K562 (cell line): ENCODE measurements at regions not wholly inside any gene's neighbourhood (a gene's known extent, or its start where the extent isn't known, plus 50 kb on each side); places are given as distances from the start of the nearest gene placed in this dataset.
A peak's percentile ranks its signal among the peaks of the same experiment; 100 is the strongest.

ENCODE experiments used
- ATAC-seq: fragments of 200-7000 bp; cut with Tn5 transposase; 3 replicates; pipeline ENCODE4 v1.9.1; 2020; ENCODE audit warnings: moderate library complexity
- BruUV-seq: library from RNA; stranded (reverse); fragments of 400-500 nt; replicated peaks from 2 replicates; lab custom pipeline; 2021; lab: Mats Ljungman, UMichigan
- CTCF ChIA-PET: fragments of 300-600 bp; formaldehyde crosslinking; extraction: SDS; loops from one replicate; lab custom pipeline; 2021; ENCODE audit warnings: low intra/inter-chr PET ratio; lab: Yijun Ruan, JAX
- POLR2A ChIA-PET: fragments of 300-600, 350-650 bp; sonication (Branson Sonifier 250); formaldehyde crosslinking; extraction: SDS; loops from one replicate; lab custom pipeline; 2021; ENCODE audit warnings: antibody characterized with exemption, inconsistent platforms; lab: Yijun Ruan, JAX
- DNase-seq, 4 experiments: peaks; one replicate each; pipeline versions ENCODE4 v3.0.0 to v3.0.0-alpha.2; 2011 to 2018; ENCODE audit warnings: low spot score in 3 of 4, mixed read lengths in 3 of 4; ENCODE audit errors: extremely low read depth in 1 of 4
- FAIRE-seq: peaks from 2 replicates; lab custom pipeline; 2011; peaks lifted over from hg19 to GRCh38; lab: Jason Lieb, UNC
- H2AFZ ChIP-seq: 2 replicates; pipeline ENCODE4 v1.6.0; 2011; ENCODE audit warnings: low read depth, low read length, control low read depth, inconsistent platforms
- H3K27ac ChIP-seq: fragments of 200-600 bp; 3 replicates; pipeline ENCODE4 v1.8.0; 2011; ENCODE audit warnings: low read depth, mild to moderate bottlenecking, control low read depth, inconsistent platforms, low read length, moderate library complexity, mixed read lengths; ENCODE audit errors: extremely low read depth
- H3K27me3 ChIP-seq, 2 experiments: fragments of 300-600 bp in 1 of 2; 2 replicates in 1 of 2; 3 replicates in 1 of 2; pipeline versions ENCODE4 v1.6.0 to v1.8.0; 2011; ENCODE audit warnings: inconsistent platforms in 2 of 2, low read length in 2 of 2, mild to moderate bottlenecking in 1 of 2, mixed read lengths in 1 of 2, moderate library complexity in 1 of 2; ENCODE audit not compliant: control insufficient read depth in 2 of 2, insufficient read depth in 2 of 2
- H3K36me3 ChIP-seq: fragments of 300-600 bp; 3 replicates; pipeline ENCODE4 v1.8.0; 2011; ENCODE audit warnings: mild to moderate bottlenecking, low read length, inconsistent platforms; ENCODE audit not compliant: control insufficient read depth, insufficient read depth
- H3K4me1 ChIP-seq, 2 experiments: fragments of 200-600 bp in 1 of 2; replicated peaks in 1 of 2; 2 replicates in 1 of 2; 3 replicates in 1 of 2; pipeline versions ENCODE4 v1.5.1 to v1.8.0; 2011; ENCODE audit warnings: inconsistent platforms in 2 of 2, low read length in 2 of 2, mild to moderate bottlenecking in 1 of 2, mixed read lengths in 1 of 2, moderate library complexity in 1 of 2; ENCODE audit not compliant: control insufficient read depth in 2 of 2, insufficient read depth in 2 of 2
- H3K4me2 ChIP-seq: 2 replicates; pipeline ENCODE4 v1.6.1; 2011; ENCODE audit warnings: low read length, control low read depth, inconsistent platforms, mixed read lengths; ENCODE audit not compliant: insufficient read depth
- H3K4me3 ChIP-seq: fragments of 200-600 bp; sonication (generic), shearing (Covaris generic); 2 replicates; pipeline ENCODE4 v1.5.1; 2016; ENCODE audit warnings: control low read depth, inconsistent platforms
- H3K79me2 ChIP-seq: fragments of 200-600 bp; 3 replicates; pipeline ENCODE4 v1.8.0; 2011; ENCODE audit warnings: low read length, inconsistent platforms; ENCODE audit not compliant: control insufficient read depth, insufficient read depth
- H3K9ac ChIP-seq, 2 experiments: 2 replicates each; pipeline versions ENCODE4 v1.6.0 to v1.6.1; 2011; ENCODE audit warnings: low read depth in 2 of 2, low read length in 2 of 2, control low read depth in 1 of 2, inconsistent platforms in 1 of 2, mild to moderate bottlenecking in 1 of 2, mixed read lengths in 1 of 2; ENCODE audit not compliant: insufficient read depth in 1 of 2
- H3K9me1 ChIP-seq: one replicate; pipeline ENCODE4 v1.6.0; 2011; ENCODE audit warnings: inconsistent platforms, mild to moderate bottlenecking, low read length, moderate library complexity; ENCODE audit not compliant: control insufficient read depth, insufficient read depth
- H3K9me3 ChIP-seq: replicated peaks from 2 replicates; pipeline ENCODE4 v1.5.1; 2011; ENCODE audit warnings: low read depth, low read length, inconsistent platforms; ENCODE audit not compliant: control insufficient read depth, insufficient read depth
- H4K20me1 ChIP-seq: replicated peaks from 2 replicates; pipeline ENCODE4 v1.6.1; 2011; ENCODE audit warnings: low read length, inconsistent platforms, mixed read lengths; ENCODE audit not compliant: control insufficient read depth, insufficient read depth
- HDAC2 ChIP-seq: fragments of 450-650 bp; IDR thresholded peaks from 2 replicates; pipeline ENCODE4 v1.6.1; 2016; ENCODE audit warnings: mild to moderate bottlenecking
- ILF3 ChIP-seq: fragments of 450-650 bp; IDR thresholded peaks from 2 replicates; pipeline ENCODE4 v1.6.1; 2018; ENCODE audit warnings: antibody characterized with exemption, mild to moderate bottlenecking, moderate library complexity, borderline replicate concordance
- KLF13 ChIP-seq: fragments of 450-650 bp; IDR thresholded peaks from 2 replicates; pipeline ENCODE4 v1.6.1; 2016; ENCODE audit warnings: missing genetic modification characterization, low read depth, mild to moderate bottlenecking, missing compliant biosample characterization, moderate library complexity, borderline replicate concordance
- MAFK ChIP-seq: IDR thresholded peaks from 2 replicates; pipeline ENCODE4 v1.6.1; 2011; ENCODE audit warnings: low read length, improper control_type of control experiment
- MNT ChIP-seq, 2 experiments: fragments of 450-650 bp; conservative IDR thresholded peaks; 2 replicates each; pipeline ENCODE4 v1.6.1; 2017; ENCODE audit warnings: mild to moderate bottlenecking in 2 of 2, moderate library complexity in 2 of 2
- ZSCAN29 ChIP-seq: fragments of 450-650 bp; IDR thresholded peaks from 2 replicates; pipeline ENCODE4 v1.6.1; 2017
- WGBS: fragments of 100-300 bp; shearing (Covaris generic); methylation state at CpG from one replicate; pipeline ENCODE4 v1.1.6; 2016; ENCODE audit warnings: low coverage, mixed read lengths; ENCODE audit not compliant: insufficient coverage; ENCODE audit errors: missing lambda C conversion rate; 5-methylcytosine and 5-hydroxymethylcytosine counted together
- in situ Hi-C: fragments of 300-500 bp; cut with MboI; formaldehyde crosslinking; loops from 4 replicates; pipeline ENCODE4 v1.15.0; 2018; ENCODE audit warnings: inconsistent platforms, mixed read lengths
- intact Hi-C: fragments of 100-400 bp; cut with micrococcal nuclease; formaldehyde crosslinking; loops from 2 replicates; pipeline ENCODE4 v1.14.2; 2022

- Histone ChIP-seq H3K4me1 (no peaks in the 10 kb centered on the region), H3K4me2 (no peak overlapping the region), H3K27ac (no peak overlapping the region), H3K9ac (no peak overlapping the region), H3K9me1 (no peaks in the 10 kb centered on the region), H2AFZ (peak overlapping the region; percentile 35; the same call in 1 of the 2 replicates), H3K9me3 (no peaks in the 10 kb centered on the region), H3K4me3 (no peak overlapping the region), H3K79me2 (no peaks in the 10 kb centered on the region), H3K36me3 (no peaks in the 10 kb centered on the region), H4K20me1 (no peaks in the 10 kb centered on the region), H3K27me3 (no peaks in the 10 kb centered on the region)
- 20% methylated on average over 7 of the region's 7 CpGs for WGBS
- DNase-seq, result no peak
- CTCF ChIA-PET, result no interaction called here
- intact Hi-C loops, result no loop called here
- TF ChIP-seq KLF13 (tag), result no peak
- no peak for TF ChIP-seq MAFK
- POLR2A ChIA-PET, result no interaction called here
- no peak for FAIRE-seq
- ATAC-seq, result no peak
- in situ Hi-C loops, result no loop called here
- BruUV-seq, result no TSS peak
Measured at GRCh38 chr5:105581988-105582690, 2019.5 kb upstream of the NUDT12 start.

DNA sequence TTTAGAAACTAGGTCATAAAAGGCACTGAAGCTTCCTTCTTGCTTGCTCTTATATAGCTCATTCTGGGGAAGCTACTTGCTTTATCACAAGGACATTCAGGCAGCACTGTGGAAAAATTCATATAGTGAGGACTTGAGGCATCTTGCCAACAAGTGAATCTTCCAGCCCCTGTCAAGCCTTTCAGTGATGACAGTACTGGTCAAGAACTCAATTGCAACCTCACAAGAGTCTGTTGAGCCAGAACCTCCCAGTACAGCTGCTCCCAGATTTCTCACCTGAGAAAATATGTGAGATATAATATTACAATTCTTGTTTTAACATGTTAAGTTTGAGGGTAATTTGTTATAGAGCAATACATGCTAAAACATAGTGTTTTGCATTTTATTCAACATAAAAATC lies 2011.0 kb upstream of the NUDT12 start:
- in situ Hi-C loops (no loop called here), intact Hi-C loops (no loop called here)
- Histone ChIP-seq H3K4me3 (no peak overlapping the region), H3K36me3 (no peaks in the 10 kb centered on the region), H3K27ac (no peak overlapping the region), H4K20me1 (no peaks in the 10 kb centered on the region), H3K79me2 (no peaks in the 10 kb centered on the region), H3K27me3 (no peaks in the 10 kb centered on the region), H3K9ac (no peak overlapping the region), H2AFZ (no peak overlapping the region), H3K9me1 (no peaks in the 10 kb centered on the region), H3K9me3 (no peaks in the 10 kb centered on the region), H3K4me1 (no peaks in the 10 kb centered on the region), H3K4me2 (no peak overlapping the region)
- BruUV-seq, result no TSS peak
- no peak for DNase-seq
- no peak for FAIRE-seq
- POLR2A ChIA-PET, result no interaction called here
- CTCF ChIA-PET, result no interaction called here
- no peak for TF ChIP-seq ILF3
- TF ChIP-seq HDAC2, result no peak
- no peak for TF ChIP-seq ZSCAN29
- no peak for TF ChIP-seq MNT (conservative IDR thresholded peaks at IDR 0.05)
- ATAC-seq, result no peak
